GM12878 (cell line): ENCODE measurements at regions not wholly inside any gene's neighbourhood (a gene's known extent, or its start where the extent isn't known, plus 50 kb on each side); places are given as distances from the start of the nearest gene placed in this dataset.

Experiments used
- ATAC-seq: fragments of 200-7000 bp; cut with Tn5 transposase; 3 replicates; pipeline ENCODE4 v1.9.1; 2020; ENCODE audit warnings: mild to moderate bottlenecking, moderate library complexity
- BruUV-seq: library from RNA; stranded (reverse); fragments of 400-500 nt; replicated peaks from 2 replicates; lab custom pipeline; 2021; lab: Mats Ljungman, UMichigan
- CTCF ChIA-PET: fragments of 300-600 bp; sonication (Branson Sonifier 250); formaldehyde crosslinking; extraction: SDS; loops from one replicate; lab custom pipeline; 2021; ENCODE audit warnings: inconsistent platforms; lab: Yijun Ruan, JAX
- POLR2A ChIA-PET: fragments of 350-600 bp; formaldehyde crosslinking; extraction: SDS; loops from one replicate; lab custom pipeline; 2021; ENCODE audit warnings: inconsistent platforms; lab: Charles Lee
- RAD21 ChIA-PET: fragments of 300-600 bp; sonication (Branson Sonifier 250); formaldehyde crosslinking; loops from one replicate; lab custom pipeline; 2023; ENCODE audit warnings: antibody characterized with exemption; ENCODE audit not compliant: unreplicated experiment; lab: Charles Lee
- SMC1A ChIA-PET: fragments of 300-600 bp; sonication (Branson Sonifier 250); formaldehyde crosslinking; loops from one replicate; lab custom pipeline; 2023; ENCODE audit not compliant: unreplicated experiment, uncharacterized antibody; lab: Charles Lee
- DNase-seq: peaks from one replicate; pipeline ENCODE4 v3.0.0-alpha.2; 2011; ENCODE audit warnings: low read depth, low spot score
- FAIRE-seq: peaks from 3 replicates; lab custom pipeline; 2011; peaks lifted over from hg19 to GRCh38; lab: Jason Lieb, UNC
- H2AFZ ChIP-seq: 2 replicates; pipeline ENCODE4 v1.6.0; 2011; ENCODE audit warnings: low read depth, low read length, control low read depth; ENCODE audit not compliant: control insufficient read depth
- H3K27ac ChIP-seq: 2 replicates; pipeline ENCODE4 v1.5.1; 2011; ENCODE audit warnings: control low read depth; ENCODE audit not compliant: control insufficient read depth, insufficient read depth
- H3K27me3 ChIP-seq, 2 experiments: replicated peaks in 1 of 2; 2 replicates each; pipeline versions ENCODE4 v1.6.0 to v1.6.1; 2011; ENCODE audit warnings: low read length in 1 of 2; ENCODE audit not compliant: control insufficient read depth in 2 of 2, insufficient read depth in 2 of 2
- H3K36me3 ChIP-seq, 2 experiments: 2 replicates each; pipeline ENCODE4 v1.5.1; 2011; ENCODE audit warnings: low read length in 1 of 2; ENCODE audit not compliant: control insufficient read depth in 2 of 2, insufficient read depth in 2 of 2
- H3K4me1 ChIP-seq: 2 replicates; pipeline ENCODE4 v1.6.1; 2011; ENCODE audit warnings: mild to moderate bottlenecking, low read length, moderate library complexity, mixed read lengths; ENCODE audit not compliant: control insufficient read depth, insufficient read depth
- H3K4me2 ChIP-seq: 2 replicates; pipeline ENCODE4 v1.6.0; 2011; ENCODE audit warnings: control low read depth; ENCODE audit not compliant: control insufficient read depth, insufficient read depth
- H3K4me3 ChIP-seq: fragments of 200-600 bp; sonication (generic); 2 replicates; pipeline ENCODE4 v1.5.1; 2016
- H3K79me2 ChIP-seq: 2 replicates; pipeline ENCODE4 v1.6.0; 2011; ENCODE audit warnings: low read length; ENCODE audit not compliant: control insufficient read depth, insufficient read depth
- H3K9ac ChIP-seq: 2 replicates; pipeline ENCODE4 v1.8.0; 2011; ENCODE audit warnings: low read length, control low read depth, mixed read lengths; ENCODE audit not compliant: control insufficient read depth, insufficient read depth
- H3K9me3 ChIP-seq: replicated peaks from 3 replicates; pipeline ENCODE4 v1.5.1; 2011; ENCODE audit warnings: mild to moderate bottlenecking, low read length; ENCODE audit not compliant: control insufficient read depth, insufficient read depth
- H4K20me1 ChIP-seq: 2 replicates; pipeline ENCODE4 v1.6.0; 2011; ENCODE audit not compliant: control insufficient read depth, insufficient read depth
- ATF7 ChIP-seq: fragments of 450-650 bp; IDR thresholded peaks from 2 replicates; pipeline ENCODE4 v1.6.1; 2016; ENCODE audit warnings: low read depth, mild to moderate bottlenecking
- CHD4 ChIP-seq: fragments of 200-600 bp; sonication (generic); IDR thresholded peaks from 2 replicates; pipeline ENCODE4 v1.6.1; 2016; ENCODE audit warnings: mild to moderate bottlenecking
- CREB1 ChIP-seq: IDR thresholded peaks from 2 replicates; pipeline ENCODE4 v1.6.1; 2012; ENCODE audit warnings: low read depth, mild to moderate bottlenecking, inconsistent platforms
- DPF2 ChIP-seq: fragments of 450-650 bp; IDR thresholded peaks from 2 replicates; pipeline ENCODE4 v1.6.1; 2017; ENCODE audit warnings: mild to moderate bottlenecking
- PAX8 ChIP-seq: fragments of 450-650 bp; IDR thresholded peaks from 2 replicates; pipeline ENCODE4 v1.6.1; 2017; ENCODE audit warnings: mild to moderate bottlenecking, moderate library complexity
- POLR2A ChIP-seq: IDR thresholded peaks from 2 replicates; pipeline ENCODE4 v1.6.1; 2011; ENCODE audit warnings: low read depth, mild to moderate bottlenecking, low read length
- STAT1 ChIP-seq: fragments of 450-650 bp; conservative IDR thresholded peaks from 2 replicates; pipeline ENCODE4 v1.6.1; 2014; ENCODE audit warnings: antibody characterized with exemption, mild to moderate bottlenecking
- TCF12 ChIP-seq: IDR thresholded peaks from 2 replicates; pipeline ENCODE4 v1.6.1; 2011; ENCODE audit warnings: low read depth, mild to moderate bottlenecking, low read length
- TCF7 ChIP-seq: IDR thresholded peaks from 2 replicates; pipeline ENCODE4 v1.6.1; 2014; ENCODE audit warnings: antibody characterized with exemption, borderline replicate concordance
- WGBS: methylation state at CpG from one replicate; pipeline ENCODE4 v1.1.6; 2016; ENCODE audit warnings: low lambda C conversion rate; ENCODE audit not compliant: insufficient replicate concordance, insufficient coverage; ENCODE audit errors: missing lambda C conversion rate; 5-methylcytosine and 5-hydroxymethylcytosine counted together
- in situ Hi-C: fragments of 300-500 bp; cut with MboI; formaldehyde crosslinking; loops from 9 replicates; pipeline ENCODE4 v1.14.3; 2018; ENCODE audit warnings: mixed read lengths
- intact Hi-C: fragments of 100-400 bp; cut with micrococcal nuclease; formaldehyde crosslinking; loops from one replicate; pipeline ENCODE4 v1.14.2; 2022; ENCODE audit not compliant: unreplicated experiment
- TF ChIP-seq, protein P1 (sequence below): fragments of 450-650 bp; IDR thresholded peaks from 2 replicates; pipeline ENCODE4 v1.6.1; 2017; ENCODE audit warnings: mild to moderate bottlenecking, low read depth, inconsistent platforms; ENCODE audit not compliant: poor library complexity, severe bottlenecking

DNA sequence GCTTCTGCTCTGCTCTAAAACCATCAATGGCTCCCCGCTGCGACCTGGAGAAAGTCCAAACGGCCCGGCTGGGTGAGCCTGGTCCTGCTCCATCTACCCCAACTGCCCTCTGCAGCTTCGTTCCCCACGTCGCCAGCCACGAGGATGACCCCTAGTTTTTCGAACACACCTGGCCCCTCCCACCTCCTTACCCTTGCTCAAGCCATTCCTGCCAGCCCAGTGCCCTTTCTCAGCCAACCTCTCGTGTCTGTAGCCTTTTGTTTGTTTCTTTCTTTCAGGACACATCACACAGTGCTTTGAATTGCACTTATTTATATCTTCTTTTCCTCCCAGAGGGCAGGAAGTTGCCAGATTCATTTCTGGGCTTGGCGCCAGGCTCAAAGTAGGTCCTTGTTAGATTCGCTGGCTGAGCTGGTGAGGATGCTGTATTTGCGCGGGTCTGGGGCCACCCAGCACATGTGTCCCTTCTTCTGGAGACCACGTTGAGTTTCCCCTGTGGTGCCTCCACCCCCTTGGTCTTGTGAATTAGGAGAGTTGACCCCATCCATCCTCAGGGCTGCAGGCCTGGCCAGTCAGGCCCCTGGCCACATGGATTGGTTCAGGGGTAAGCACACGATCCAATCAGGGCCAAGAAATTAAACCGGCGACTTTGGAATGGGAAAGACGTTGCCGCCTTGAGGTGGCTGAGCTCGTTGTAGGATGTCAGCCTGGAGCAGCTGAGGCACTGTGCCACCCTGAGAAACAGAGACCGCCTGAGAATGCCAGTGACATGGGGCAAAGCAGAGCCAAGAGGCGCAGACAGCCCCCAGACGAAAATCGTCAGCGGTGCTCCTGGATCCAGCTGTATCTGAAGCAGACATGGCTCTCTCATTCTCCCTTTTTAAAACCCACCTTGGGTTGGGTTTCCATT lies 156.0 kb downstream of the CEBPB start:
- Histone ChIP-seq H3K4me2 (no peak overlapping the region; the same call in 1 of the 2 replicates), H3K9me3 (no peaks in the 10 kb centered on the region), H3K4me3 (no peak overlapping the region), H3K4me1 (peaks cover 33% of the 10 kb centered on the region), H4K20me1 (no peaks in the 10 kb centered on the region), H3K27ac (no peak overlapping the region), H2AFZ (no peak overlapping the region), H3K79me2 (no peaks in the 10 kb centered on the region), H3K27me3 (no peaks in the 10 kb centered on the region), H3K36me3 (no peaks in the 10 kb centered on the region), H3K9ac (no peak overlapping the region)
- DNase-seq (no peak), ATAC-seq (no peak), FAIRE-seq (no peak)
- SMC1A ChIA-PET, result interaction anchor here (1.6 to 2.0 kb wide), 2 partner anchors 8 to 109 kb away, joined by 4 to 6 read pairs; no protein-coding TSS in a partner anchor
- CTCF ChIA-PET, result interaction anchor here (1.2 to 1.5 kb wide), 2 partner anchors 19 to 117 kb away, joined by 3 read pairs; no protein-coding TSS in a partner anchor
- BruUV-seq, result no TSS peak
- TF ChIP-seq PAX8 (no peak), CREB1 (no peak), POLR2A (no peak), ATF7 (no peak), STAT1 (no peak), CHD4 (no peak), DPF2 (no peak), TCF12 (no peak), TCF7 (no peak)
- TF ChIP-seq, protein P1, sequence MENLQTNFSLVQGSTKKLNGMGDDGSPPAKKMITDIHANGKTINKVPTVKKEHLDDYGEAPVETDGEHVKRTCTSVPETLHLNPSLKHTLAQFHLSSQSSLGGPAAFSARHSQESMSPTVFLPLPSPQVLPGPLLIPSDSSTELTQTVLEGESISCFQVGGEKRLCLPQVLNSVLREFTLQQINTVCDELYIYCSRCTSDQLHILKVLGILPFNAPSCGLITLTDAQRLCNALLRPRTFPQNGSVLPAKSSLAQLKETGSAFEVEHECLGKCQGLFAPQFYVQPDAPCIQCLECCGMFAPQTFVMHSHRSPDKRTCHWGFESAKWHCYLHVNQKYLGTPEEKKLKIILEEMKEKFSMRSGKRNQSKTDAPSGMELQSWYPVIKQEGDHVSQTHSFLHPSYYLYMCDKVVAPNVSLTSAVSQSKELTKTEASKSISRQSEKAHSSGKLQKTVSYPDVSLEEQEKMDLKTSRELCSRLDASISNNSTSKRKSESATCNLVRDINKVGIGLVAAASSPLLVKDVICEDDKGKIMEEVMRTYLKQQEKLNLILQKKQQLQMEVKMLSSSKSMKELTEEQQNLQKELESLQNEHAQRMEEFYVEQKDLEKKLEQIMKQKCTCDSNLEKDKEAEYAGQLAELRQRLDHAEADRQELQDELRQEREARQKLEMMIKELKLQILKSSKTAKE, result no peak
- in situ Hi-C loops, result no loop called here
- intact Hi-C loops, result no loop called here
- POLR2A ChIA-PET, result no interaction called here
- RAD21 ChIA-PET, result no interaction called here
- WGBS, result 55% methylated on average over 26 of the region's 26 CpGs
